A673 (cell line): ENCODE measurements at regions not wholly inside any gene's neighbourhood (a gene's known extent, or its start where the extent isn't known, plus 50 kb on each side); places are given as distances from the start of the nearest gene placed in this dataset.

ENCODE experiments used
- BruUV-seq: library from RNA; stranded (reverse); fragments of 400-500 nt; replicated peaks from 2 replicates; lab custom pipeline; 2021; lab: Mats Ljungman, UMichigan
- CTCF ChIA-PET: fragments of 300-600 bp; sonication (Branson Sonifier 250); formaldehyde crosslinking; loops from one replicate; lab custom pipeline; 2022; ENCODE audit warnings: antibody characterized with exemption; lab: Charles Lee
- POLR2A ChIA-PET: fragments of 300-600 bp; sonication (Branson Sonifier 250); formaldehyde crosslinking; loops from one replicate; lab custom pipeline; 2022; ENCODE audit warnings: antibody characterized with exemption; ENCODE audit not compliant: low non-redundant PET; lab: Charles Lee
- DNase-seq: peaks from one replicate; pipeline ENCODE4 v3.0.0-alpha.2; 2015; ENCODE audit warnings: low spot score
- H3K27ac ChIP-seq: fragments of 200-600 bp; sonication (generic); 2 replicates; pipeline ENCODE4 v1.5.1; 2016; ENCODE audit warnings: mixed run types, low read depth, mild to moderate bottlenecking, mixed read lengths, antibody characterized with exemption, low read length; ENCODE audit not compliant: poor library complexity, severe bottlenecking
- H3K27me3 ChIP-seq: fragments of 200-600 bp; sonication (generic); replicated peaks from 2 replicates; pipeline ENCODE4 v1.6.1; 2017; ENCODE audit warnings: mixed run types, low read depth, mild to moderate bottlenecking, mixed read lengths, antibody characterized with exemption, low read length; ENCODE audit not compliant: insufficient read depth, poor library complexity
- H3K36me3 ChIP-seq: fragments of 200-600 bp; sonication (generic); 2 replicates; pipeline ENCODE4 v1.6.1; 2016; ENCODE audit warnings: mixed run types, mild to moderate bottlenecking, mixed read lengths, antibody characterized with exemption, low read length; ENCODE audit not compliant: insufficient read depth, poor library complexity, severe bottlenecking
- H3K4me1 ChIP-seq: fragments of 200-600 bp; sonication (generic); 2 replicates; pipeline ENCODE4 v1.6.1; 2017; ENCODE audit warnings: mixed run types, mild to moderate bottlenecking, mixed read lengths, antibody characterized with exemption, low read length; ENCODE audit not compliant: insufficient read depth, poor library complexity, severe bottlenecking
- H3K4me3 ChIP-seq: fragments of 200-600 bp; sonication (generic); 2 replicates; pipeline ENCODE4 v1.5.1; 2016; ENCODE audit warnings: low read depth, mixed run types, mild to moderate bottlenecking, mixed read lengths, low read length; ENCODE audit not compliant: poor library complexity, severe bottlenecking
- H3K9me3 ChIP-seq: fragments of 200-600 bp; sonication (generic); 2 replicates; pipeline ENCODE4 v1.6.1; 2016; ENCODE audit warnings: mixed run types, low read depth, mild to moderate bottlenecking, mixed read lengths, antibody characterized with exemption, low read length; ENCODE audit not compliant: poor library complexity, severe bottlenecking
- CTCF ChIP-seq: fragments of 300-800, 200-600 bp; sonication (generic); conservative IDR thresholded peaks from 2 replicates; pipeline ENCODE4 v1.5.1; 2017; ENCODE audit warnings: low read depth, mild to moderate bottlenecking, antibody characterized with exemption, low read length, moderate library complexity, mixed read lengths
- EZH2 ChIP-seq: fragments of 200-600 bp; sonication (generic); IDR thresholded peaks from 2 replicates; pipeline ENCODE4 v1.6.1; 2017; ENCODE audit warnings: borderline replicate concordance, low read depth, mild to moderate bottlenecking, mixed read lengths, antibody characterized with exemption, low read length; ENCODE audit not compliant: poor library complexity, severe bottlenecking
- intact Hi-C: fragments of 100-400 bp; cut with micrococcal nuclease; formaldehyde crosslinking; loops from one replicate; pipeline ENCODE4 v1.10.0; 2022; ENCODE audit not compliant: unreplicated experiment

DNA sequence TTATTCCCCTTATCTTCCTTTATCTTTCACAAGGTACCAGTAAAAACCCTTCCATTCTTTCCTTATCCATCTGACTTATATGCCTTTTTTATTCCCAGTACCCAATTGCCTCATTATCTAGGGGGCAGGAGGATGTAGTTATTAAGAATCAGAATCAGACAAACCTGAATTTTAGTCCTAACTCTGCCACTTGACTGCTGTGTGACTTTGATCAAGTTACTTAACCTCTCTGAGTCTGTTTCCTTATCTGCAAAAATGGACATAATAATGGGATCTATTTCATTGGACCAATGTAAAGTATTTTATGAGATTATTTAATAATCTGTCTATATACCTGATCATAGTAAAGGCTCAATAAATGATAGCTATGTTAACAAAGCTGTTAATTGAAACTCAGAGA lies 59.6 kb upstream of the SIX3 start:
- no peak for DNase-seq
- H3K4me3 ChIP-seq, result no peak overlapping the region
- ChIA-PET CTCF (no interaction called here), POLR2A (no interaction called here)
- no peaks in the 10 kb centered on the region for H3K9me3 ChIP-seq
- intact Hi-C loops, result no loop called here
- H3K27ac ChIP-seq, result no peak overlapping the region
- TF ChIP-seq CTCF (no peak), EZH2 (no peak)
- no peaks in the 10 kb centered on the region for H3K36me3 ChIP-seq
- H3K27me3 ChIP-seq, result peaks cover 81% of the 10 kb centered on the region
- H3K4me1 ChIP-seq, result no peaks in the 10 kb centered on the region
- no TSS peak for BruUV-seq

- CTCF ChIA-PET, result no interaction called here
- no peak for DNase-seq
- no peaks in the 10 kb centered on the region for H3K36me3 ChIP-seq
- POLR2A ChIA-PET, result no interaction called here
- intact Hi-C loops, result no loop called here
- no peak overlapping the region for H3K4me3 ChIP-seq
- no TSS peak for BruUV-seq
- no peaks in the 10 kb centered on the region for H3K9me3 ChIP-seq
- no peaks in the 10 kb centered on the region for H3K4me1 ChIP-seq
- peaks cover 78% of the 10 kb centered on the region for H3K27me3 ChIP-seq
- no peak for TF ChIP-seq CTCF
- no peak for TF ChIP-seq EZH2
- no peak overlapping the region for H3K27ac ChIP-seq
Observed at GRCh38 chr2:44883356-44883755, 58.1 kb upstream of the SIX3 start.

DNA sequence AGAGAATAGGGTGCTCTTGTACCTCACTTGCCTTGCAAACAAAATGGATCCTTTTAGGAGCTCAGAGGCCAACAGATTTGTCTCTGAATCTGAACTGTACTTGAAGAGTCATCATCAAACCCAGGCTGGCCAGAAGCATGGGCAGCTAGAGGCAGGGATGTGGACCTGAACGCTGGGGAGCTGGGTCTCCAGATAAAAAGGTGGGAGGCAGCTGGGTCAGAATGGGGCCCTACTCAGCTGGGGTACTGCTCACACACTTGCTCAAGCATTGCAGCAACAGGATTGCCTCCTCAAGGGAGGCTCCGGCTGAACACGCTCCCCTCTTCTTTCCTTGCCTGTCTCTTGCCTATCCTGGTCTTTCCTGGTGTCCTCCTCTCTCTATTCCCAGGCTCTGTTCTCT lies 57.3 kb upstream of the SIX3 start:
- Histone ChIP-seq H3K36me3 (no peaks in the 10 kb centered on the region), H3K27ac (no peak overlapping the region), H3K9me3 (no peaks in the 10 kb centered on the region), H3K4me3 (no peak overlapping the region), H3K27me3 (peaks cover 73% of the 10 kb centered on the region), H3K4me1 (no peaks in the 10 kb centered on the region)
- intact Hi-C loops, result no loop called here
- POLR2A ChIA-PET, result no interaction called here
- CTCF ChIA-PET, result no interaction called here
- no TSS peak for BruUV-seq
- no peak for TF ChIP-seq CTCF
- TF ChIP-seq EZH2, result no peak
- no peak for DNase-seq
